HG03342 (cell line): ENCODE measurements at regions not wholly inside any gene's neighbourhood (a gene's known extent, or its start where the extent isn't known, plus 50 kb on each side); places are given as distances from the start of the nearest gene placed in this dataset.
"Not testable (repeated sequence)": the region's sequence is repeated elsewhere in the genome, so short reads cannot be mapped to it uniquely, and the experiment has no call there.

ENCODE experiments used
- ATAC-seq: cut with Tn5 transposase; IDR thresholded peaks from one replicate; pipeline ENCODE4 v1.9.1; 2021; ENCODE audit warnings: mild to moderate bottlenecking, moderate library complexity; ENCODE audit not compliant: unreplicated experiment

DNA sequence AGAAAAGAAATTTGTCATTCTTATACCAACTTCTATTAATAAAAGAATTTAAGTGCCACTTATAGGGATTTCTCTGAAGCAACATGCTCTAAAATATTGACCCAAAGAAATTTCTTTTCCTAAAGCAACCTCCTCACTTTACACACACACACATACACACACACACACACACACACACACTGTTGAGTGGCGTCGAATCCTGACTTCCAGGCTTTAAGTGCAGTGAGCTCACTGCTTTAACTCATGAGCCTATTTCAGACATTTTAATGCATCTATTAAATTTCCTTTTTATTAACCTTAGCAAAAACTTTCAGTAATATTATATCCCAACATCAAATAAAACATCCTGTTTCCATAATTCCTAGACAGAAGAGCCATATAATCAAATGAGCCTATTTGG, 229.1 kb upstream of the ACVR2A start:
- ATAC-seq = no peak

DNA sequence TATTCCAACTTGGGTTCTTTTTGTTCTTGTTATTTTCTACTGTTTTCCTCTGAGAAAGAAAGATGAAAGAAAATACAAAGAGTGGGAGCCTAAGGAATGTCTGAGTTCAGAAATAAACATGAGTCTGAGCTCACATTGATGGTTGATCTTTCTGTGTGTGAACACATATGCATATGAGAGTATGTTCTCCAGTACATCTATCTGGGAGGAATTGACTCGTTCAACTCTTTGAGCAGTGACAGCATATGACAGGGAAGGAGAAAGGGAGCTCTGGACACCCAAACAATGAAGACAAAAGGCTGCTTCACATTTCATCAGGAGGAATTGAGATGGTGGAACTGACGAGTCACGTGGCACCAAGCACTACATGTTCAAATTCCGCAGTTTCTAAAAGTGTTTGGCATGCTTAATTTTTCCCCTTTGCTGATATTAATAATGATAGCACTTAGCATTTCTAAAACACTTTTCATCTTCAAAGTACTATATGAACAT, 229.8 kb upstream of the ACVR2A start:
- no peak for ATAC-seq

DNA sequence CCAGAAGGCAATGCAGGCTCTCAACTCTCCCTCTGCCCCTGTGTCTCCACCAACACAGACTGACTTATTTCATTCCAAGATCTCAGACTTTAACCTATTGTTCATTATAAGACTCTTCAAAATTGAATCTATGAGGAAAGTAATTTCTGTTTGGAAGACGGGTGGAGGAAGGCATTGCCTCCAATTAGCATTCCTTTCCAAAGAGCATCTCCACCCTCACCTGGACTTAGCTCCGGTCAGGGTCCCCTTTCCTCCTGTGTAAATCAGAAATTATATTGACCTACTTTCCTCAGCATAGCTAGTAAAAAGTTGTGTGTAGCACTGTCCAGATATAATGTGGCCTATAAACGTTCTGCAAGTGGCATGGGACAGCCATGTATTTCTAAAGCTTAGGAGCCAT, 230.4 kb upstream of the ACVR2A start:
- ATAC-seq = no peak

DNA sequence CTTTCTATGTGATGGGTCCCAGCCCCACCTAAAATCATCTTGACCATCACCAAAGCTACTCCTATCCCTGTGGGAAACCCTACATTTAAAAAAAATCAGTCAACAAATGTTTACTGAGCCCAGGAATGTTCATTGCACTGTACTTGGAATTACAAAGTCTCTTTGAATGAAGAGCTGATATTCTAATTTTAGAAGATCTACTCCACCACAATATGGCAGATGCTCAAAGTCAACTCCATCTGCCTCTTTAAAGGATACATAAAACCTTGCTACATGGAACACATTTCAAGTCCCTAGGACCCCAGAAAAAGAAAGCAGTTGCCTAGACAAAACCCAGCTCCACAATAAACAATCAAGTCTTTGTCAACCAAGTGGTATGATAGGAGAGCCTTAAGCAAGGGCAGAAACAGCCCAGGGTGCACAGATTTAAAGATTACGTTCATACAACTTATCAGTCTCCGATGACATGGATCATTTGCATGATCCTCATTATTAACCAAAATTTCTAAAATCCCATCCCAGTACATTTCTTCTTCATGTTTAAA, 234.3 kb upstream of the ACVR2A start:
- no peak for ATAC-seq

DNA sequence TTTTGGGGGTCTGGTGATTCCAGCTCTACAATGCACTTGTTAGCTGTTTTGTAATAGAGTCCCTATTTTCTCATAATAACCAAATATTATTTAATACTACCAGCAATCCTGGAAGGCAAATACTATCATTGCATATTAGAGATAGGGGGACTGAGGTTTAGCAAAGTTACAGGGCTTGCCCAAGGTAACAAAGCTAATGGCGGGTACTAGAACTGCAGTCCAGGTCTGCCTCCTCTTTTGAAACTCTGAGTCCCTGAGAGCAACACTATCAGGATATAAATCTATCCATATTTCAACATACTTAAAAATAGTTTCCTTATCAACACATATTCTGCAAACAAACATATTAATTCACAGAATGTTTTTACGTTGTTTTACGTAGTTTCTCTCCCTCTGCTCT, 235.5 kb upstream of the ACVR2A start:
- ATAC-seq = no peak

DNA sequence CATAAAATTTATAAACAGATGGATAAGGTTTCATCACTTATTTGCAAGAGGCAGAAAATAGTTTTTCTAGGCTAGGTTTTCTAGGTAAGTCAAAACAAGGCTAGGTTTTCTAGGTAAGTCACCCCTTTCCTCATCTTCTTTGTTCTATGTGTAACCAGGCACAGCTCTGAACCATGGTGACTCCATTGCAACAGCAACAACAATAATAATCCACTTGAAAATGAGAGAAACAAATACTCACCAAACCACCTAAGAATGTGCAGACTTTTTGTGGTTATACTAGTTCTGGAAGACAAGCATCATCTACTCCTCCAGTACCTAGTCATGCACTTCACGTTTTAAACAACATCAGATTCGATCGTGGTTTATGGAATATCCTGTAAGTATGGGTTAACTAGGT, 237.4 kb upstream of the ACVR2A start:
- ATAC-seq = no peak

DNA sequence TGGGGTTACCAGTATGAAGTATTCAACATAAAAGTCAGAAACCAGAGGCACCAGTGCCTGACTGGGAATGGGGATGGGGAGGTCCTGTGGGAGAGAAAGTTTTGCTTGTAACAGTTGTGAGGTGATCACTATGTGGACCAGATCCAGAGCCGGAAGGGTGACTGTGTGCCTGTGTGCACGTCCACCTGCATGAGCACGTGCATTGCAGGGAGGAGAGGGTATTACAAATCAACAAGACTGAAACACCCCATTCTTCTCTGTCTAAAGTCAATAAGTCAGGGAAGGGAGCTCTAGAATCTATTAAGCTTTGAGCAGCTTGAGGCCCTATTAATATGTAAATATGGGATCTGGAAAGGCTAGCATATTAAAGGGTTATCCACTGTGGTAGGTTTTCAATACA, 241.0 kb upstream of the ACVR2A start:
- no peak for ATAC-seq

DNA sequence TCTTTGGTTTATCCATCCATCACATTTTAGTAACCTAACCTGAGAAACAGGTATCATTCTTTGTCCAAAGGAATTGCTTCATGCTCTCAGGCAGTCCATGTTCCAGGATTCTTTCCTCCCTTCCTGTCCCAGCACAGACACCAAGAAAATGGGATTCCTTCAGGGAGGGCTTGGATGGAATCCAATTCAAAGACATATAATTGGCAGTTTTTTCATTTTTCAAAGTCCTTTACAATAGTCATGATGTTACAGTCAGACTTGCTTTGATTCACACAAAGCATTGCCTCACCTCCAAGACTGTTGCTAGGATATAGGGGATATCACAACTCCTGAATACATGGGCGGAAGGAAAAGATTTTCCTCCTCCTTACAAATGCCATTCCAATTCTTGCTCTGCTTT, 241.4 kb upstream of the ACVR2A start:
- ATAC-seq = no peak

DNA sequence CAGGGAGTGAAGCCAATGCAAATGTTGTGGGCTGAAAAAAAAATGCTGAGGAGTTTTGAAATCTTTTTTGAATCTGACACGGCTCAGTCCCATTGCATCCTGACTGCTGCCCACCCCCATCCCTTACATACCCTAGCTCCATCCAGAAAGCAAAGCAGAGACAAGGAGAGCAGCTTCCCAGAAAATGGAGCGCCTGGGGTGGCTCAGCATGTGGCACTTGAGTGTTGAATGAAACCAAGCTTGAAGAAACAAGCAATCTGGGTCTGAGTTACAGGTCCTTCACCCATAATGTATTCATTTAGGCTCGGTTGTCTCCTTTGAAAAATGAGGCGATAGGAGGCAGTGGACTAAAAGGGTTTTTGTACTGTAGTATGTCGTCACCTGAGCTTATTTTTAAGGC, 244.2 kb upstream of the ACVR2A start:
- ATAC-seq = no peak

DNA sequence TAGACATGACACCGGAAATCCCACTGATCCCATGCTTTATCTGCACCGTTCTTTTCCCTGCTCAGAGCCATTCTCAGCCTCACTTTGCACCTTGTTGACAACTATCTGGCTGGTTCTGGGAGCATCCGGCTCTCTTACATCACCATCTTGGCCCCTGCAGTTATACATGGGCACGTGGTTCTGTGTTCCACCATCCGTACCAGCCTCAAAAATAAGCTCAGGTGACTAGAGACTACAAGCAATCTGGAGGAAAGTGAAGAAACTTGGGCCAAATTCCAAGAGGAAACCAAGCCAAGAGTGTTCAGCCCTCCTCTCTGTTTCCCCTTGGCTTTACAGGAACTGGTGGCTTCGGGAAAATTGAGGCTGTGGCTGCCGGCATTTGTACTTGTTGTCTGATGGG, 244.6 kb upstream of the ACVR2A start:
- ATAC-seq = no peak

DNA sequence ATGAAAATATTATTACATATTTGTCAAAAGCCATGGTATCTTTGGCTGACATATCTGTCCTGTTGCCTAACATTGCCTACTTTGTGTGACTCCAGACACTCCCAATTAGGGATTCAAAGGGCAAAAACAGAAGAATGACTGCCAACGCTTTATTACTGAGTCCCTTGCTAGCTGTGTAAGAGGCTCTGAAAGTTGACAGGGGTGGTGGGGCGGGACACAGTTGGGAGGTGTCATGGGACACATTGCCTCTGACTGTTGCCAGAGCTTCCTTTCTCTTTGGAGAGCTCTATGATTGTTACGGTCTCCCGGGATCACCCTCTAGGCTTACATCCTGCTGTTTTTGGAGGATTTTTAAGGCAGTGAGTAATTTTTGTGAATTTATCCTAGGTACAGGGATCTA, 249.6 kb upstream of the ACVR2A start:
- no peak for ATAC-seq

DNA sequence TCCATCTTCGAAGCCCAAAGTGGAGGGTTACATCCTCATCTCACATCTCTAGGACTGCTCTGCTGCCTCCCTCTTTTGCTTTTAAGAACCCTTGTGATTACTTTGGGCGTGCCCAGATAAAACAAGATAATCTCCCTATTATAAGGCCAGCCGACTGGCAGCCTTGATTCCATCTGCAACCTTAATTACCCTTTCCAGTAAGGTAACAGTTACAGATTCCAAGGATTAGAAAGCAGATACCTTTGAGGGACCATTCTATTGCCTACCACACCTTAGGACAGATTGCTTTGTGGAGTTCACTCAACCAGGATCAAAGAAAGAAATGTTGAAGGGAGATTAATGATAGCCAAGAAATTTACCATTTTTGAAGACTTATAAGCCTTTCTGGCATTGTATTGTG, 250.8 kb upstream of the ACVR2A start:
- ATAC-seq = no peak

DNA sequence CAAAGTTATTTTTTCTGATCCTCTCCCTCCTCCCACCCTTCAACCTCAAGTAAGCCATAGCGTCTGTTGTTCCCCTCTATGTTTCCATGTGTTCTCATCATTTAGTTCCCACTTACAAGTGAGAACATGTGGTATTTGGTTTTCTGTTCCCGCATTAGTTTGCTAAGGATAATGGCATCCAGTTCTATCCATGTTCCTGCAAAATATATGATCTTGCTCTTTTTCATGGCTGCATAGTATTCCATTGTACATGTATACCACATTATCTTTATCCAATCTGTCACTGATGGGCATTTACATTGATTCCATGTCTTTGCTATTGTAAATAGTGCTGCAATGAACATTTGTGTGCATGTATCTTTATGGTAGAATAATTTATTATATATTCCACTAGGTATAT, 252.0 kb upstream of the ACVR2A start:
- ATAC-seq = not testable (repeated sequence)

DNA sequence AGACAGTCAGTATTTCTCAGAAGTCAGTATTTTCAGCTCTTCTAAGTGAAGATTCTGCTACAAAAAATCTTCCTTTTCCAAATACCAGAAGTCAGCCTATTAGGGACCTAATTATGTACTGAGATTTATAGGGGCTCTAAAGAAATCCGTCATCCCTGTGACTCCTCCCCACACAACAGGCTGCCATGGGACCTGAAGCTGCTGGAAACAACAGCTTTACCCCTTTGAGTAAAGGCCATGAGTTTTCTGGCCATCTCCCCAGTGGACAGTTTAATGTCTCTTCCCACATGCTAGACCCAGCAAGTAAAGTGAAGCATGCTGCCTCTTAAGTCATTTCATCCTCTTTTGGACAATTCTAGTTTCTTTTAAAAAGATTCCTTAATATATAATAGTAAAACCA, 255.7 kb upstream of the ACVR2A start:
- no peak for ATAC-seq

DNA sequence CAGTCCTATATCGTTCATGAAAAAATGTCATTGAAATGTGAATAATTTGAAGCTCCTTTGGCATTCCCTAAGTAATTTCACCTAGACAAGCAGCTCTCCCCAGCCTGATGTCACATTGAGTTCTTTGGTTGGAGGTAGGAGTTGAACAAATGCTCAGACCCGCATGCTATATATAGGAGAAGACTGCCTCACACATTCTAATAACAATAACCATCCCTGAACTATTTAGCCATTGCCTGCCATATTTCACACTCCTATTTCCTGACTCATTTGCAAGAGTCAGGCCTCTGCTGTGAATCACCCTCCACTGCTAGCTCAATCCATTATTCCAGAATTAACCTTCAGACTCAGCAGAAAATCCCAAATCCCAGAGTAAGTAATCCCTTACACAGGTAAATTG, 256.6 kb upstream of the ACVR2A start:
- no peak for ATAC-seq

DNA sequence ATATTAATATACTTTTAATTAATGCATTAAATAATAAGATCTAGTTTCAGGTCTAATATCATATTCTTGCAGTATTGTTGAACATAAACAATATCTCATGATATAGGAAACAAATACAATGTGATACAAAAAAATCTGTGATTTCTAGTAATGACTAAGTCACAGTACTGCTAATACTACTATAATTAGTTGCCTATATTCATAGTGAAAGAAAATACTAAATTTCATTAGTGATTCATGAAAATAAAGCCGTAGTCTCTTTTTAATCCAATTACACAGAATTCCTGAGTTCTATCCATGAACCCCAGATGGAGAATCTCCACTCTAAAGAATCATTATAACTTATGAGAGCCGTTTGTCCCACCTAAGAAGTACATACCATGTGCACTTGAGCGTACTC, 266.3 kb upstream of the ACVR2A start:
- no peak for ATAC-seq

DNA sequence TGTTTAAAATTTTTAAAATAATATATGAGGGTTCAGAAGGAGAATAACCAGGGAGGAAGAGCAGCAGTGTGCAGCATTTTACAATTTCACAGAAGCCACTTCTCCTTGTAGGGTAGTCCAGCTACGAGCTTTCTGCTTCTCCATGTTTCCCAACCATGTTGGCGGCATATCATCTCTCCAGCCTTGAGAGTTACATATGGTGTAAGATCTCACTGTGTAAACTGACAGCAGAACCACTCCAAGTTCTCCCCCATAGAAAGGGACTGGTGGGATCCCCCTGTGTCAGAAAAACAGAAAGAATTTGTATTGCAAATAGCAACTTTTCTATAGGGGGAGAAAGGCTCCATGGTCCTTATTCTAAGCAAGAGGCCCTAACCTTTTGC, 266.8 kb upstream of the ACVR2A start:
- ATAC-seq = no peak

DNA sequence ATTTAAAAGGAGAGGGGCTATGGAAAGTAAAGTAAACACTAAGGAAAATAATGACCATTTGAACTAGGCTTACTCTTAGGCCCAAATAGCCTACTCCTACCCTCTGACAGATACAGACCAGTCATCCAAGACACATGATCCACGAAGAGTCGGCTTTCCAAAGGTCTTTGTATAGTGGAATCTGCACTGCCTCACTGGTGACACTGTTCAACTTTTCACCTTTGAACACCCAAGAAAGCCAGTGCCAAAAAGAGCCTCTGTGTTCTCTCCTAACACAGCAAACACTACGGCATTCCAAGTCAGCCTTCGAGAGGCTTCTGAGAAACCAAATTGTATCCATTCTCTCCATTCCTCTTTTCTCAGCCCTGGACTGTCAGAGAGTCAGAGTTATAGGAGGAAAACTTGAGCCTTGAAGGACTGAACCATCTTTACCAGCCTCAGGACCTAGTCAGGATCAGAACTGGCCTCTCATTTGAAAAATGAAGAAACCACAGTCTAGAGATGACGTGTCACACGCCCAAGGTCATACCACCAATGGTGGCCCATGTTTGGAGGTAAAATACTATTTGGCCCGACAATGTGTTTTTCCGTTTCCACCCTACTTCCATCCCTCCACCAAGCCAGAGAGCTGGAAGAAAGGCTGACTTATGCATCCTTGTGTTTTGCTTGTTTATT, 267.4 kb upstream of the ACVR2A start:
- no peak for ATAC-seq

DNA sequence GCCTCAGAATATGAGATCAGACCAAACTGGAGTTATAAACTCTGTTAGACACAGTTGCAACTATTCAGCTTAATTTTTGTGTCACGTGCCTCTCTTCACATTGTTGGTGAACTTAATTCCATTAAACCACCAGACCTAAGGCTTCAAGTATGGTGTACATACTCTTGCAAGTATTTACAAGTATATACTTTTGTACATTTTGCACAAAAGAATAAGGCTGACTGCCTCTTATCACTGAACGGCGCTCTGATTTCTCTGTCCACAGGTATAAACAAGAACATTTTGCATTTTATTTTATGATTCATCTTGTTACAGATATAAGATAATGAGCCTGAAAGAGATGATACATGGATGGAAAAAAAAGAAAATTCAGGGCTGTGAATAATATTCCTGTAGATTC, 269.7 kb upstream of the ACVR2A start:
- ATAC-seq = no peak

DNA sequence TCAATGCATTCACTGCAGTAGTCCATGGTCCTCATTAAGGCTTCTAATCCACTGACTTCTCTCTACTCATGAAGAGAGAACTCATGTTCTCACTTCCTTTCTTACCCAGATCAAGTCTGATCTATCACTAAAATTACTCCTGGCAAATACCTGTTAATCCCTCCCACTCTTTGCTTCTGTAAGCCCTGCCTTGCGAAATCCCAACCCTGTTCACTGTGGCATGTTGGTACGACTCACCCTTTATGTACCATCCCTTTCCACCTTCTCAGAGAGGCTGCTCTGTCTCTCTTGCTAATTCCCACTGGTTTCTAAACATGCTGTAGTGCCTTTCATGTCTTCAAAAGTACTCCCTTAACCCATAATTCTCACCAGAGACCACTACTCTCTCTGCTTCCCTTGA, 272.2 kb upstream of the ACVR2A start:
- ATAC-seq = no peak

DNA sequence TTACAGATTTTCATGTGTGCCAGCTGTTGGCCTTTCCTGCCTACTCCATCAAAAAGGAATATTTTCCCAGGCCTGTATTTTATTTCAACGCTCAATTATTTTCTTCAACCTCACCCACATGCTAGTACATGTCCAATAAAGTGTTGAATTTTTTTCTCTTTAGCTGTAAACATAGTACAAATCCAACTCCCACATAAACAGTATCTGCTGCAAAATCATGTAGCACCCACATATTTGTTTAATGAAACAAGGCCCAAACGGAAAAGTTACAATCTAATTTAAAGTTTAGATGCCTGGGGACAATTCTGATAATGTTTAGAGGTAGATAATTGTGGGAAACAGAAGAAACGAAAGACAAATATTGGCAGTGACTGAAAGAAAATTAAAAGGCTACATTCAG, 275.4 kb upstream of the ACVR2A start:
- ATAC-seq = no peak

DNA sequence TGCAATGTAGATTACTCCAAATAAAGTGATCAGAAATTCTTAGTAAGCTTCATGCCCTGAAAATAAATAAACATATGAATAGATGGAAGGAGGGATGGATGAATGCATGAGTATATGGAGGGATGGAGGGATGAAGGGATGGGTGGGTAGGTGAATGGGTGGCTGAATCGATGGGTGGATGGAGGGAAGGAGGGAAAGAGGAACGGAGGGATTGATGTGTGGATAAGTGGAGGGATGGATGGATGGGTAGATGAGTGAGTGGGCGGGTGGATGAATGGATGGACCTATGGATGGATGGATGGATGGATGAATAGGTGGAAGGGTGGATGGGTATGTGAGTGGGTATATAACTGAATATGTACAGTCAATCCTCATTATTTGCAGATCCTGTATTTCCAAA, 276.7 kb upstream of the ACVR2A start:
- ATAC-seq = no peak

DNA sequence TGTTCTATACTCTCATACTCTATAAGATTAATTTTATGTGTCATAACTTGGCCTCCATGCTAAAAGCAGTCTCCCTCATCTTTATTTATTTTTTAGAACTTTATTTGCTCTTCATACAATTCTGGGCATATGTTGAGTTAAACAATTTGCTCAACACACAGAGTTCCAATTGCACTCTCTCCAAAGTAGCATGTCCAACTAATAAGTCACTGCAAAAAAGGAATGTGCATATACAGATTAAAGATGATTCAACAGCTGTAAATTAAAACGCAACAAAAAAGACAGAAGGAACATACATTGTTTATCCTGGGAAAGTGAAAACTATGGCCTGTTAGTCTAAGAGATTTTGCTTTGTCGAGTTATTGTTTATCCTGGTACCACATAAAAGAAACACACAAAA, 277.7 kb upstream of the ACVR2A start:
- no peak for ATAC-seq
